NCI-H128 (cell line): ENCODE measurements at regions not wholly inside any gene's neighbourhood (a gene's known extent, or its start where the extent isn't known, plus 50 kb on each side); places are given as distances from the start of the nearest gene placed in this dataset.

Experiments
- DNase-seq: peaks from one replicate; lab custom pipeline; 2025; ENCODE audit not compliant: unreplicated experiment; lab: John Stamatoyannopoulos, UW

DNA sequence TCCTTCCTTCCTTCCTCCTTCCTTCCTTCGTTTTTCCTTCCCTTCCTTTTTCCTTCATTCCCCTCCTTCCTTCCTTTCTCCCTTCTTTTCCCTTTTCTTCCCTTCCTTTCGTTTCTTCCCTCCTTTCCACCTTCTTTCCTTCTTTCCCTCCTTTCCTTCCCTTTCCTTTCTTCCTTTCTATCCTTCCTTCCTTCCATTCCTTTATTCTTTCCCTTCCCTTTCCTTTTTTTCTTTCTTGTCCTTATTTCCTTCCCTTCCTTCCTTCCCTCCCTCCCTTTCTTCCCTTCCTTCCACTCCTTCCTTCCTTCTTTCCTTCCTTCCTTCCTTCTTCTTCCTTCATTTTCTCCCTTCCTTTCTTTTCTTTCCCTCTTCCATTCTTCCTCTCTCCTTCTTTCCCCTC lies 394.6 kb downstream of the GABRB3 start:
- DNase-seq = no peak

DNA sequence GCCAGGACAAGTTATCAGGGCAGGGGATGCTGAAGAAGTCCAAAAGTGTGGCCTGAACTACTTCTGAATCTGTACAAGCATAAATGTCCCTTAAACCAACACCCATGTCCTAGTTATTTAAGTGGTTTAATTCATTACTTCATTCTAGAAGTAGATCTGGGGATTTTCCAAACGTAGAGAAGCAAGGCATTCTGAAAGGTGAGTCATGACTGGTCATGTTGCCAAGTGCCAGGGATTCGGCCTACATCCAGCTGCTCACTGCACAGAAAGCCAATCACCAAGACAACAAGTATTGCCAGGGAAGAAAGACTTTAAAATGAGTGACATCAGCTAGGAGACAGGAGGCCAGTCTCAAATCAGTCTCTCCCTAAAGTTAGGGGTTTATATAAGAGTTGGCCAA lies 396.6 kb downstream of the GABRB3 start:
- DNase-seq = no peak

DNA sequence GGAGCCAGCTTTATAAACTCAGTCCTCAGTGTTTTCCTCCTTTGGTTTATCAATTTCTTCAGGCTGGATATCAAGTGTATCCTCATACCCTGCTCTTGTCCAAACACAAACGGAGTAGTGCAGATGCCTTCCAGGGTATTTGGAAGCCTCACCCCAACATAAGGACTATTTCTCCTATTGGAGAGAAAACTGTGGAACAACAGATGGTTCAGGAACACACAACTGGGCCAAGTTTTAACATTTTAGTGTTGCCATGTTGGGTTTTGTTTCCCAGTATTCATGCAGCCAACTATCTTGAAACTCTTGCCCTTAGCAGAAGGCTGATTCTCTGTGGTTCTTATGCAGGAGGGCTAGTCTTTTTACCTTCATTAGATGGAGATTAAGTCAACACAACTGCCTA lies 398.1 kb downstream of the GABRB3 start:
- DNase-seq = no peak

DNA sequence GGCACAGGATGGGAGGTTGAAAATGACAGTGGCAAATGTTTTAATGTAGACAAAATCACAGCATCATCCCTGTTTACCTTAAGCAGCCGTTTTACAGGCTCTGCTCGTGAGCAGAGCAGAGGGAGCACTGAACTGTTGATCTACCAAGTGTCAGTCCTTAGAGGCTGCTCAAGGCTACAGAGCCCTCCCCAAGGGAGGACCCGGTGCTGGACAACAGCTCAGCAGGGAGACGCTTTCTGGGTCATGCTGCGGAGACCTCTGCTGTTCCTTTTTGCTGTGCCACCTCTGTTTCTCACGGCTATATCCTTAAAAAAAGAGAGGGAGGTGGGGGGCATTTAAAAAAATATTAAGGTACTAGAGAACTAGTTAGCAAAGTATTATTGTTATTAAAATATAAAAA lies 400.2 kb downstream of the GABRB3 start:
- DNase-seq = no peak

DNA sequence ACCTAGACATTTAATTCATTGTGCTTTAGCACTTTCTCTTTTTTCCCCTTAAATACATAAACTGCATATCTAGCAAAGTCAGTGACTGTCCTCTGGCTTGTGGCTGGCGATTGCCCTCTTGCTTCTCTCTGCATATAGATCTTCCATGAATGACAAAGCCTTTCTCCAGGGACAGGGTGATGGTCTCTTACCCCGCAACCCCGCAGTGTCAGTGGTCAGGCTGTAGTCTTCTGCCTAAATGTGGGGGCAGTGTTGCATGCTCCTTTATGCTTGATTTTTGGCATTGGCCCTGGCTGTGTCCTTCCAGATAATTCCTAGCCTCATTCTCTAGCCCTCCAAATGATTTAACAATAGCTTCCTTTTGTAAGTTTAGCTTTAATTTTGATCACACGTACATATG lies 407.8 kb downstream of the GABRB3 start:
- DNase-seq = no peak

DNA sequence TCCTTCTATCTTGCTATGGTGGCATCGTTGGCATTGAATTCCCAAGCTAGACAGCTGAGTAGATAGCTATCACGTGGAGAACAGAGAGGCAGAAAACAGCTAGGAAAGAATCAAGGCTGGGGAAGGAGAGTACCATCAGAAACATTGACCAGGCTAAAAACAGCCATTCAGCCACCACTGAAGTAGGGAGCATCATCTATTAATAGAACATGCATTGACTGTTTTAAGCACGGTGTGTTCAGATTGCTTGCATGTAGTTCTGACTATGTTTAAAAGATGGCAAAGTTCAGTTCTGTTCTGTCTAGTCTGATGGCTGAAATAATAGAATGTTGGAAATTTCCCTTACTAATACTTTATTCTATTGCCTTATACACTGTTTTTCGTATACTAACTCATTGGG lies 413.0 kb downstream of the GABRB3 start:
- no peak for DNase-seq

DNA sequence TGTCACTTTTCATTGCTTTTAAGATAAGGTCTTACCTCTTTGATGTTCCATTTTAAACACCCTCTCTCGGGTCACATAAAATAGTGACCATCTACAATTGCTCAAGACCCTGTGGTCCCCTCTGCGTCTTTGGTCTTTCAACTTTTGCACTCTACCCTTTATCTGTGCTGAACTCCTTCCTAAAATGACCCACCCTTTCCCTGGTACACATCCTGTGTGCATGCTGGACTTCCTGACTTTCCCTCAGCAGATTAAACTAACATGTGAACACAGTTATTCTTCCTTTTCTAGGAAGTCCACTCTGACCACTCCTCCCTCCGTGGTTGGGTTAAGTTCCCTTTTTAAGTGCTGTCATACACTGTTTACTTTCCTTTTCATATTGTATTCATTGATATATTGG lies 414.2 kb downstream of the GABRB3 start:
- DNase-seq = no peak

DNA sequence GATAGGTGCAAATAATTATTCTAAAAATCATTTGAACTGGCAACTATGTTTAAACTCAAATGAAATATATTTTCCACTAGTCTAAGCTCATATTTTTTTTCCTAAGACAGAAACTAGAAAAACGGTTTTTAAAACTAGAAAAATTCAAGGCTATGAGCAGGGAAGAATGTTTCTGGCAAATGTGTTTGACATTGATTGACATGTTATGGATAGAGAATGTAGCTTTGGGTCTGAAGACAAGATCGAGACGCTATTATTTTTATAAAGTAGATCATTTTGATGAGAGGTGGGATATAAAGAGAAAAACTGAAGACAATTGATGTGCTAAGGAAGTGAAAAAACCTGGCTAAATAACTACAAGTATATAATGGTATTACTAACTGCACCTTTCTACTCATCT lies 415.2 kb downstream of the GABRB3 start:
- no peak for DNase-seq

DNA sequence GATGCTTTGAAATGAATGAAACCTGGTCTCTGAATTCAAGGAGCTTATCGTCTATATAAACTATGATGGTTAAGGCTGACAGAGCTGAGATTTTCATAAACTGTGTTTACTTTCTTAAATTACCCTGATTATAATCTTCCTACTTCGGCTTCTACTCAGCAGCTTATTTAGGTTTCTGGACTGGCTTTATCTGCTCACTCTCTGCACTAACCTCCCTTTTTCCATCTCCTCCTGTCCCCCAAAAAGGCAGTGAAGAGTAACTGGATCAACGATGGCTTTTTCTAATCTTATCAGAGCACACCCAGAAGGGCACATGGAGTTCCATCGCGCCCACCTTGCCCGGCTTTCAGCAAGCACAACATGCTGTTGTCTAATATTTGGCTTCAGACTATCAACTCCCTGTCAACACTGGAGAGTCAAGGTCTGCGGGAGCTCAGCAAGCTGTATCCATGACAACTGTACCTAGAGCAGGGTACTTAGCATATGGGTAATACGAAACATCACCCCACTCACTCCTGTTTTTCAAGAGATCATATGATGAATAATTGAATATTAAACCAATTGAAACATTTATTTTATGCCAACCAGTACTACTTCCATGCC lies 417.3 kb downstream of the GABRB3 start:
- no peak for DNase-seq

DNA sequence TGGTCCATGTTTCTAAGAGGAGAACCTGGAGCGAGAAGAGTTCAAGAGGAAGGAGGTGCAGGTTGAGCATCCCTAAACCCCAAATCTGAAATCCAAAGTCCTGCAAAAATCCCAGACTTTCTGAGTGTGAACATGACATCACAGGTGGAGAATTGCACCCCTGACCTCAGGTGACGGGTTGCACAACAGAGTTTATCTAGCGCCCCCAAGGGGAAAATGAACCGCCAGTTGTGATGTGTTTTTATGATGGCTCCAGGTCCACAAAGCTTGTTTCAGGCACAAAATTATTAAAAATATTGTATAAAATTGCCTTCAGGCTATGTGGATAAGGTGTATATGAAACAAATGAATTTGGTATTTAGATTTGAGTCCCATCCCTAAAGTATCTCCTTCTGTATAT lies 420.0 kb downstream of the GABRB3 start:
- DNase-seq = no peak

GRCh38 chr15:26352406-26352805 lies 420.5 kb downstream of the GABRB3 start:
- no peak for DNase-seq

DNA sequence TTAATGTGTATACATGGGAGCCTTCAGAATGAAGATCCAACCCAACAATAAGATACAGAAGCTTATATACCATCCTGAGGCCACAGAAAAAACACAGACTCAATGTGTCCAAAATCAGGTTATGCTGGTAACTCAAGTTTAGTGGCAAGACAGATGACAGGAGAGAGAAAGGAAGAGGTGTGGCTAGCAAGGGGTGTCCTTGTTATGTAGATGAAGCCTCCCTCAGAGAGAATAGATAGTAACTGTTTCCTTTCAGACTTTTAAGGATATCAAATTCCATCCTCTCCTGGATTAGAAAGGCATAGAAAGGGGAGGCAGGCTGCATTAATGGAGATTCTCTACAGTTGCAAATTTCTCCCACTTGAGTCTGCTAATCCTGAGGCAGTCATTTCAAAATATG lies 447.4 kb downstream of the GABRB3 start:
- DNase-seq = no peak

GRCh38 chr15:26323566-26323965 lies 449.3 kb downstream of the GABRB3 start:
- DNase-seq = no peak

DNA sequence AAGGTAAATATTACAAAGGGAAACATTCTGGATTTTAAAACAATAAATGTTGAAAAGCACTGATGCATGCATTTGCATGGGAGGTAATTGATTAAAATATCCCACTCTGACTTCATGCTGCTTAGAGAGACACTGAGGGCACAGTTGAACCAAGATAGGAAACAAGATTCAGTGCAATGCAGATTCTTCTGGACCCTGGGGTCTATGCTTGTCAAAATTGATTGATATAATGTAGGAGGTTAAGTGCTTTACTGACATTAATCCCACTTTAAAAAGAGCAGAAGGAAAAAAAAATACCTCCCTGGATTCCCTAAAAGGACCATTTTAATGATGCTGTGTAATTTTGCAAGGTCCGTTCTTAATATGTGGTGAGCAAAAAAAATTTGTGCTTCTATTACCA lies 454.2 kb downstream of the GABRB3 start:
- no peak for DNase-seq

DNA sequence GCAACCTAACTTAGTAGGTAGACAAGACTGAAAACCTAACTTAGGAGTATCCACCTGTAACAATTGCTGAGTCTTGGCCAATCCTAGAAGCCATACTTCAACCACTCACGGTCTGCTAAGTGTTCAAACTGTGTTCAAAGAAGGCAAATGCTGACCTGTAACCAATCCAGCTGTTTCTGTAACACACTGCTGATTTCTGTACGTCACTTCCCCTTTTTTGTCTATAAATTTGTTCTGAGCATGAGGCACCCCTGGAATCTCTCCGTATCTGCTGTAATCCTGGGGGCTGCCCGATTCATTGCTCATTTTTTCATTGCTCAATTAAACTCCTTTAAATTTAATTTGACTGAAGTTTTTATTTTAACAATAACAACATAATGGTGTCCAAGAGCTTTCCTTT lies 451.4 kb upstream of the ATP10A start:
- no peak for DNase-seq

DNA sequence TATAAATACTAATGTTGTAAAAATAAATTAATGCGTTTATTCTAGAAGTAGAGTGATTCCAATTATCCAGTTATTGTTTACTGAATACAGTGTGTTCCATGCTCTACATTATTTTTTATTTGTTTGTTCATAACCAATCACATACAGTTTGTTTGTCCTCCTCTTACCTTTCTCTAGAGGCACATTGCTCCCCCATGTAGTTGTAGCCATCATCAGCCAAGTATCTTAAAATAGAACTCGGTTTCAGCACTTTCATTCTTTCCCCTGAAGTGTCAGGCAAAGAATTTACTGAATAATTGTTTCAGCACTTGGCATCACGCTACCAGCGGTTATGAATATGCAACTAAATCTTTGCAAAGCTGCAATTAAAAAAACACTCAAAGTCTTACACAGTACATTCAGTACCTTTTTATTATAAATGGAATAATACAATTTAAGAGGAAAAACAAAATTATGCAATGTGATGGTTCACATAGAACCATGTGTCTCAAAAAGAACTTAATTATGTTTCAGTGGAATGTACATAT lies 448.6 kb upstream of the ATP10A start:
- no peak for DNase-seq

GRCh38 chr15:26298659-26299170 lies 435.6 kb upstream of the ATP10A start:
- no peak for DNase-seq

DNA sequence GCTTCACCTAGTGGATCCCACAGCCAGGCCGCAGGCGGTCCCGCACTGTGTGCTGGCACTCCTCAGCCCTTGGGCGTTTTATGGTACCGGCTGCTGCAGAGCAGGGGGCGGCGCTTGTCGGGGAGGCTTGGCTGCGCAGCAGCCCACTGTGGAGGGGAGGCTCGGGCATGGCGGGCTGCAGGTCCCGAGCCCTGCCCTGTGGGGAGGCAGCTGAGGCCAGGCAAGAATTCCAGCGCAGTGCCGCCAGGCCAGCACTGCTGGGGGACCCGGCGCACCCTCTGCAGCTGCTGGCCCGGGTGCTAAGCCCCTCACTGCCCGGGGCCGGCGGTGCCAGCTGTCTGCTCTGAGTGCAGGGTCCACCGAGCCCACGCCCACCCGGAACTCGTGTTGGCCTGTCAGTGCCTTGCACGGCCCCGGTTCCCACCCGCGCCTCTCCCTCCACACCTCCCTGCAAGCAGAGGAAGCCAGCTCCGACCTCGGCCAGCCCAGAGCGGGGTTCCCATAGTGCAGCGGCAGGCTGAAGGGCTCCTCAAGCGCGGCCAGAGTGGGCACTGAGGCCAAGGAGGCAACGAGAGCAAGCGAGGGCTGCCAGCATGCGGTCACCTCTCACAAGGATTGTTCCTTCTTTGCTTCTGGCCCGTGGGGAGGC lies 435.0 kb upstream of the ATP10A start:
- DNase-seq = no peak

DNA sequence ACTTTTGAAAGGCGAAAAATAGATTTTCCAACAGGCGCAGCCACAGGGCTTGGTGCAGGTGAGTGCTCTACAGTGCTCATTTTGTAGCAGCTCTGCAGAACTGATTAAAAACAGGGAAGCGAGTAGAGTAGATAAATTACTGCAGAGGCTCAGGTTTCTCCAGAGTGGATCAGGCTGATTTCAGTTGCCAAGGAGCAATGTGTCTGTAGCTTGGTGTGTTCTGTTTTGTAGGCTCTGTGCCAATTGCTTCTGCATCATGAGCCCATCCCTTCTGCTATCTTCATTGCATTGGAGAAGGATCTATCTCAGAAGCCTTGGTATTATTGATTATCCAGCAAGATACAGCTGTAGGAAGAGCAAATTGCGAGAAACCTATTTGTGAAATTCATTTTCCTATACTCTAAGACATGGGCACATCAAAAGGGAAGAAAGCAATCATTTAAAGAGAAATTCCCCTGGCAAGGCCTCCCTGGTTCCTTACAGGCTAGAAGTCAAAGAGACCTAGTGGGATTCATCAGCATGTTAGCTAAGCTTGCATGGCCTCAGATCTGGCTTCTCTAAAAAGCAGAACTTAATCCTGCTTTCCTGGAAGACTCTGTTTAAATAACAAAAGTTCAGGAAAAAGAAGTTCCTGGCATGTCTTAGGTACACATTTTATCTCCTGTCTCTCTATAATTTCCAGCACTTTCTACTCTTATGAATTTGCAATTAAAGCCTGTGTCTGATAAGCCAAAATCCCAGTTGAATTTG lies 432.4 kb upstream of the ATP10A start:
- DNase-seq = peak; percentile 29

DNA sequence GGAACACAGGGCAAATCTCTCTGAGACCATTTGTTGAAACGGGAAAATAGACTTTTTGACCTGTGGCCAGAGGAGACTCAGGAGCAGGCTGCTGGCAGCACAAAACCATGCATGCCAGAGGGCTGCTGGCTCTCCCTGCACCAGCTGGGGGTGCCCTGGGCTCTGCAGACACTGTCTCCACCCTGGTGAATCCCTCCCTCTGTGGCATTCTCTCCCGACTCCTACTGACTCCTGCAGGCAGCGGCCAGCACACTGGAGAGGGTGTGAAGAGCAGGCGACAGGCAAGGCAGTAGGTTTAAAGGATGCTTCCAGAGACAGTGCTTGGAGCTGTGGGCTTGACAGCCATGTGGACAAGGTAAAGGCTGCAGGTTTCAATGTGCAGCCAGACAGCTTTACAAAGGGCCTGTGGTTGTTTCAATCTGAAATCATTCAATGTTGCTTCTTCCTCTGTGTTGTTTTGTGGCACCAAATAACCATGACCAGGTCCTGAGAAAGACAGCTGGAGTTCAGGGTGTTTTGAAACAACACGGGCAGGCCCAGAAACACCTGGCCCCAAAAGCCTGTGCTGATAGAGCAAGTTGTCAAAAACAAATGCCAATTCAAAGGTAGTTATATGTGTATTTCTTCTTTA lies 431.0 kb upstream of the ATP10A start:
- no peak for DNase-seq

DNA sequence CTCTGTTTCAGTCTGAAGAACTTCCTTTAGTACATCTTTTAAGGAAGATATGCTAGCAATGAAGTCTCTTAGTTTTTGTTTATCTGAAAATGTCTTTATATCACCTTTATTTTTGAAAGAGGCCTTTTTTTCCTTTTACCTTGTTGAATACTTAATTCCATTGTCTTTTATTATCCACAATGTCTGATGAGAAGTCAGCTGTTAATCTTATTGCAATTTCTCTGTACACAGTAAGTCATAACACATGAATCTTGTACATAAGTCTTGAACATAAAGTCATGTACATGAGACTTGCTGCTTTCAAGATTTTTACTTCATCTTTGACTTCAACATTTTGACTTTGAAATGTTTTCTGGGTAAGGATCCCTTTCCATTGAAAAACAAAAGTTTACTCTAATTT lies 424.3 kb upstream of the ATP10A start:
- DNase-seq = no peak

DNA sequence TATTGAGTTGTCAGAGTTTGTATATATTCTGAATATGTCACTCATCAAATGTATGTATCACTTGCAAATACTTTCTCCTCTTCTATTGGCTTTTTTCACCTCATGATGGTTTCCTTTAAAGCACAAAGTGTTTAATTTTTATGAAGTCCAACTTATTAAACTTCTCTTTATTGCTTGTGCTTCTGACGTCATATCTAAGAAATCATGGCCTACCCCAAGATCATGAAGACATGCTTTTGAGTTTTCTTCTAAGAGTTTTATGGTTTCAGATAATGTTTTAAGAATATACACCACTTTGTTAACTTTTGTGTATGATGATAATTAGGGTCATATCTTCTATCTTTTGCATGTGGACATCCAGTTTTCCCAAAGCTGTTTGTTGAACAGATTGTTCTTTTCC lies 417.2 kb upstream of the ATP10A start:
- no peak for DNase-seq
